GM18867 (cell line): ENCODE measurements at regions not wholly inside any gene's neighbourhood (a gene's known extent, or its start where the extent isn't known, plus 50 kb on each side); places are given as distances from the start of the nearest gene placed in this dataset.
"Not testable (repeated sequence)": the region's sequence is repeated elsewhere in the genome, so short reads cannot be mapped to it uniquely, and the experiment has no call there.

ENCODE experiments used
- ATAC-seq: cut with Tn5 transposase; IDR thresholded peaks from one replicate; pipeline ENCODE4 v1.9.1; 2021; ENCODE audit warnings: mild to moderate bottlenecking, moderate library complexity; ENCODE audit not compliant: unreplicated experiment

- no peak for ATAC-seq
These were observed 245.2 kb downstream of the PLOD2 start for GRCh38 chr3:145915787-145916186.

GRCh38 chr3:145927736-145928135 is 233.2 kb downstream of the PLOD2 start:
- ATAC-seq, result not testable (repeated sequence)

- ATAC-seq, result no peak
These were observed 224.0 kb downstream of the PLOD2 start for GRCh38 chr3:145936971-145937370.

GRCh38 chr3:145939431-145939830 is 221.6 kb downstream of the PLOD2 start:
- ATAC-seq, result no peak

- no peak for ATAC-seq
These were observed 218.9 kb downstream of the PLOD2 start for GRCh38 chr3:145942052-145942451.

- no peak for ATAC-seq
These were observed 217.0 kb downstream of the PLOD2 start for GRCh38 chr3:145943952-145944351.

GRCh38 chr3:145951441-145951840 is 209.5 kb downstream of the PLOD2 start:
- ATAC-seq, result no peak

GRCh38 chr3:145952536-145952935 is 208.4 kb downstream of the PLOD2 start:
- ATAC-seq, result no peak

- ATAC-seq, result no peak
These were observed 207.7 kb downstream of the PLOD2 start for GRCh38 chr3:145953316-145953715.

- ATAC-seq, result peak; percentile 67
These were observed 201.4 kb downstream of the PLOD2 start for GRCh38 chr3:145959457-145960088.

GRCh38 chr3:145963111-145963510 is 197.9 kb downstream of the PLOD2 start:
- ATAC-seq, result no peak

- no peak for ATAC-seq
These were observed 193.9 kb downstream of the PLOD2 start for GRCh38 chr3:145967043-145967442.

GRCh38 chr3:145971186-145971585 is 189.8 kb downstream of the PLOD2 start:
- no peak for ATAC-seq

GRCh38 chr3:145972851-145973250 is 188.1 kb downstream of the PLOD2 start:
- no peak for ATAC-seq

GRCh38 chr3:145981056-145981455 is 179.9 kb downstream of the PLOD2 start:
- ATAC-seq, result no peak

- ATAC-seq, result no peak
These were observed 177.9 kb downstream of the PLOD2 start for GRCh38 chr3:145983101-145983500.
